GM21737 (cell line): ENCODE measurements at regions not wholly inside any gene's neighbourhood (a gene's known extent, or its start where the extent isn't known, plus 50 kb on each side); places are given as distances from the start of the nearest gene placed in this dataset.

ENCODE experiments used
- ATAC-seq: cut with Tn5 transposase; IDR thresholded peaks from one replicate; pipeline ENCODE4 v1.9.1; 2021; ENCODE audit warnings: mild to moderate bottlenecking, moderate library complexity; ENCODE audit not compliant: unreplicated experiment

DNA sequence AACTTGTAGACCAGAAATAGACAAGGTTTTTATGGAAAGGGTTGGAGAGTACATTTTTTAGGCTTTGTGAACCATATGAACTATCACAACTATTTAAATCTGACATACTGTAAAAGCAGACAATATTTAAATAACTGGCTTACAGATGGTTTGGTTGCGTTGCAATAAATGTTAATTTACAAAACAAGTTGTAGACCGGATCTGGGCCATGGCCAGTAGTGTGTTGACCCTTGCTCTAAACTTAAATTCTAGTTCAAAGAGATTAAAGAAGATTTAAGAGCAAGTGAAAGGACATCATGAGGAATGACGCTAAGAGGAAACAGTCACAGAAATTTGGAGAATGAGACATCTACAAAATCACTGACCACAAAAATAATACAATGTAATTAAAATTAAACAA lies 652.7 kb downstream of the DCDC2C start:
- ATAC-seq = no peak

DNA sequence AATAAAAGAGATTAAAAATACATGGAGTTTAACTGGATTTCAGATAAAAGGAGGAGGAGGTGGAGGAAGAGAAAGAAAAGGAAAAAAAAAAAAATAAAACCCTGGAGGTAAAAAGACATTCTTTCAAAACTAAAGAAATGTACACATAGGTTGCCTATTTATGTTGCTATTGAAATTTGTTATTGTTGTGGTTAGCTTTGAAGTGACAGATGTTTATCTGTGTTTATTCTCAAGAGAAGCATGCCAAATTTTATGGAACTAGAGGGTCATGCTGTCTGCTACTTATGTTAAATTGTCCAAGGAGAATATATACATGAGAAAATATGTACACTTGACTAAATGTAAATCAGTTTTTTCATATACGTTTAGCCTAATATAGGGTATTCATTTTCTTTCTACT lies 653.2 kb downstream of the DCDC2C start:
- ATAC-seq = no peak

DNA sequence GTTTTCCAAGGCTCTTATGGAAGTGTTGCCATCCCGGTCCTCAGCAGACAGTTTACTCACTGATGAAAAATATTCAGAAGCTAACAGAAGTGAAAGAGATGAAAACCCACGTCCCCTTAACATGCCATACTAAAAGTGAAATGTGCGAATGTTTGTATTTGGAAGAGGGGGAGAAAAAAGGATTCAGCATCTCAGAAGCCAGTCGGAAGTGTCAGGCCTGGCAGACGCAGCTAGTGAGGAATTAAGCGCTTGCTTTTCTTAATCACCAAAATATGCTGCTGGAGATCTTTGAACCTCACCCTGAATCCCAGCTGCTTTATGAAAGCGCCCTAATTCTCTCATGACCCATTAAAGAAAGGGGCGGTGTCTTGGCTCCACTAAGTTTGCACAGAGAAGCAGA lies 653.7 kb downstream of the DCDC2C start:
- ATAC-seq = no peak

GRCh38 chr2:4358837-4359236 lies 655.5 kb downstream of the DCDC2C start:
- ATAC-seq = no peak

GRCh38 chr2:4368907-4369306 lies 665.5 kb downstream of the DCDC2C start:
- ATAC-seq = no peak

DNA sequence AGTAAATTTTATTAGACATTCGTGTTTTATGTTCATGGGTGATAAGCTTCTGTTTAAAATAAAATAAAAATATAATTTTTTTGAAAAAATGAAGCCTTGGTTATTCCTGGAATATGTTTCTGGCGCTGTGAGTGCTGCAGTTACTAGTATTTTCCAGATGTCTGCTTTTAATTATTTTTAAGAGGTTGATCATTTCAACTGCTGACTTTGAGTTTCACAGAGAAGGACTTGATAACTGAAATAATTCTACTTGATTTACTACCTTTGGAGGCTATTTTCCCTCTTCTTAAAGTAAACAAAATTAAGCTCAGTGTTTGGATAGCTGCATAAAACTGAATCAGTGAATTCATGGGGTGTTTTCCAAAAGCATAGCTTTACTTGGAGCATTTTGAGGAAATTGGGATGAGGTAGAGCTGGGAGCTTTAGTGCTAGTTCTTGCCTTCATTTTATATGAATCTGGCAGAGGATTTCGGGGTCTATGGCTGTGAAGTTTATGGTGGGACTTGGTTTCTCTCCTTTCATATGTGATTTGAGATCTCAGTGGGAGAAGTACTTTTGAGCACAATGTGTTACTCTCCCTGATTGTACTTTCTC lies 666.5 kb downstream of the DCDC2C start:
- ATAC-seq = no peak

DNA sequence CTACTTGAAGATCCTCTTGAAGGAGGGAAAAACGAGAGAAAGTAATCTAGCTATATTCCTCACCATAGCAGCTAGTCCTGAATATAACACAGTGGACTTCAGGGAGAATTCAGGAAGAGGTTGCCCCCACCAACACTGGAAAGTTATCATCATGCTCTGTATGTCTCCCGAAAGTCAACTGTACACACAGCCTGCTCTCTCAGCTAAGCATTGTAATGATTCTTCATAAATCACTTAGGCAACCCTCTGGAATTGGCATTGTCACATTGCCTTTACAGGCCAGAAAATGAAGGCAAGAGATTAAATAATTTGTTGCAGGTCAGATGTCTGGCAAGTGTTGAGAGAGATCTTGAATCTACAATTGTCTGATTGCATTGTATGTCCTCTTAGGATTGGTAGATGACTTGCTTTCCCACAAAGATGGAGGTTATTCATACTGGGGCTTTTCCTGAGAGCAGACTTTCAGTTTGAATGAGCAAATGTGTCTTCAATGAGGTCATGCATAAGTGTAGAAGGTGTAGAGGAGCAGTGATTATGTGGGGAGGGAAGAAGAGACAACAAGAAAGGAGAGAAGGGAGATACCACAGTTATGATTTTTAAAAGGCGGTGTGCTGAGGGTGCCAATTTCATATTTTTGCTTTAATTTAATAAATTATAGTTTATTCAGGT lies 667.2 kb downstream of the DCDC2C start:
- ATAC-seq = no peak

GRCh38 chr2:4381049-4381448 lies 677.7 kb downstream of the DCDC2C start:
- no peak for ATAC-seq

GRCh38 chr2:4381773-4382172 lies 678.4 kb downstream of the DCDC2C start:
- ATAC-seq = no peak

GRCh38 chr2:4391013-4391412 lies 687.6 kb downstream of the DCDC2C start:
- no peak for ATAC-seq

GRCh38 chr2:4404363-4404762 lies 701.0 kb downstream of the DCDC2C start:
- ATAC-seq = no peak

DNA sequence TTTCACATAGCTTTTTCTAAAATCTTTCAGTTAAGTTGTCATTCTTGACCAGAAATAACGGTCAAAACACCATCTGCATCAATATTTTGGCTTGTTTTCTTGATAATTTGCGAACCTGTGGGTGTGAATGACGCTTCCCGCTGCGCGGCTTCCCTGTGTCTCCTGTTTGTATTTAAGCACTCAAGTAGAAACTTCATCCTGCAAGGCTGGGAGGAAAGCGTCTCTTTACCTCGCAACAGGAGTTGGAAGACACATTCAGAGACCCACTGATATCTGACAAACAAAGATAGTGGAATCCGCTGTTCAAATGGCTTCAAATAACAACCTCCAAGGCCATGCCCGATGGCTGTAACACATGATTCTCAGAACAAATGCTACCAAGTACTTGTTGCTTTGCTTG lies 704.9 kb downstream of the DCDC2C start:
- ATAC-seq = no peak

- ATAC-seq = no peak
Observed at GRCh38 chr2:4412637-4413187, 709.3 kb downstream of the DCDC2C start.

GRCh38 chr2:4415171-4415570 lies 711.8 kb downstream of the DCDC2C start:
- ATAC-seq = no peak

- no peak for ATAC-seq
Observed at GRCh38 chr2:4415810-4416413, 712.5 kb downstream of the DCDC2C start.

DNA sequence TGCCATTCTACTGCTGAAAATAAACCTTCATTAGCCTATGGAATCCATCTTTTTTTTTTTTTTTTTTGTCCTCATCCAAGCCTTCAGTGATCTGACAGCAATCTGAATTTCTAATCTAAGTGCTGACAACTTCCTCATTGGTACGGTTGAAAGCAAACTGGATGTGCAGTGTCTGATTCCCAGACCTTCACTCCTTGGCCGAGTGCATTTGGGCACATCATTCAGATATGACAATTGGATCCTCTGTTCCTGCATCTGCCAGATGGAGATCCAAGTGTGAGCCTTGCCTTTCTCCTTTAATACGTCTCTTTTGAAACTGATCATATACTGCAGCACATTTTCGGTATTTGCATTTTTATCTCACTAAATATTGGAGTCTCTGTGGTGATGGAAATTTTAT lies 713.1 kb downstream of the DCDC2C start:
- ATAC-seq = no peak

- ATAC-seq = no peak
Observed at GRCh38 chr2:4417771-4418170, 714.4 kb downstream of the DCDC2C start.

DNA sequence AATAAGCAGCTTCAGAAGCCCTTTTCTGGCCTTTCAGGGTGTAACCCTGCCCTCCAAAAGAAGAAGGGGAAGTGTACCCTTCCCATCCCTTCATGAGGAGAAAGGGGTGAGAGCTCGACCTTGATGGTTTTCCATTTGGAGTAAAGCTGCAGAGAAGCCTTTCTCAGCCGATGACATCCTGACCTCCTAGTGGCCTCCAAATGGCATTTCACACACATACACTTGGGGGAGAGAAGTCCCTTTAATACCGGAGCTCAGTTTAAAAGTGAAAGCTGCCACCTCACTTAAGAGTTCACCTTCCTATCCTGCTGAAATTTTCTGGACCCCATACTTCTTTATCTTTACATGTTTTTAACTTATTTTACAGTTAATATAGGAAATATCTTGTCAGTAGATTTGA lies 716.7 kb downstream of the DCDC2C start:
- ATAC-seq = no peak

- ATAC-seq = no peak
Observed at GRCh38 chr2:4424153-4424552, 720.8 kb downstream of the DCDC2C start.

- ATAC-seq = no peak
Observed at GRCh38 chr2:4427083-4427482, 723.7 kb downstream of the DCDC2C start.

- ATAC-seq = no peak
Observed at GRCh38 chr2:4445821-4446220, 742.4 kb downstream of the DCDC2C start.

DNA sequence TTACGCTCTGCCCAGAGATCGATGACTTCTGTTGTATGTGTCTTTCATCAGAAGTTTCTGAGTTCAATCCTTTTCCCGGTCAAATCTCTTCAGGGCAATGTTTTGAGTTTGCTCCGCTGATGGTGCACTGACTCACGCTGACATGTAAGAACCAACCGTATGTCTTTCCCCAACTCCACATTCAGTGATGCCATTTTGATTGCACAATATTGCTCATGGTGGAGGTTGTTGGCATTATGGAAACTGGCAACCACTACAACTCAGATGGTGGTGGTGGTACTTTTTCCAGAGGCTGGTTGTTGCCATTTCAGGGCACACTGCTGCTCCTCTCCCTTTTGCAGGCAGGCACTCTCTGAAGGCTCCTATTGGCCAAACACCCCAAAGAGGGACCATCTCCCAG lies 751.5 kb downstream of the DCDC2C start:
- no peak for ATAC-seq
